GM12875 (cell line): ENCODE measurements at regions not wholly inside any gene's neighbourhood (a gene's known extent, or its start where the extent isn't known, plus 50 kb on each side); places are given as distances from the start of the nearest gene placed in this dataset.

Experiments used
- H3K4me3 ChIP-seq: one replicate; pipeline ENCODE4 v1.5.1; 2011; ENCODE audit warnings: low read depth, low read length, control low read depth
- CTCF ChIP-seq: IDR thresholded peaks from 2 replicates; pipeline ENCODE4 v1.5.1; 2011; ENCODE audit warnings: low read depth, mild to moderate bottlenecking, control low read depth, inconsistent platforms, low read length, moderate library complexity, borderline replicate concordance; ENCODE audit not compliant: insufficient read depth

DNA sequence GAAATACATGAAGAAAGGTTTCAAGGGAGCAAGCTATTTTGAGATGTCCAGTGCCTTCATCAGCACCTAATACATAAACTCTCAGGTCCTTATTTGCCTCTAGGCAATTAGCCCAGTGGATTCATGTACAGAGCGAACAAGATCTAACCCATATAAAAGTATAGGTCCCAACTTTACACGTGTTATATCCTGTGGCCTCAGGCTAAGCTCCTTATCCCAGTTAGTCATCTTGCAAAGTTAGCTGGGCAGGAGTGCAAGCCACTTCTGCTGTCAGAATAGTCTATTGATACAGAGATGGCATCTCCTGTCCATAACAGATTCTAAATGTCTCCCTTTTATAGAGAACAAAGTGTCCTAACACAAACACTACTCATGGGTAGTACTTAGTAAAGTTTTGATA lies 203.9 kb upstream of the PIK3C3 start:
- no peak for TF ChIP-seq CTCF
- H3K4me3 ChIP-seq = no peak overlapping the region

- TF ChIP-seq CTCF = no peak
- no peak overlapping the region for H3K4me3 ChIP-seq
These were observed 207.3 kb upstream of the PIK3C3 start for GRCh38 chr18:41747723-41748242.

DNA sequence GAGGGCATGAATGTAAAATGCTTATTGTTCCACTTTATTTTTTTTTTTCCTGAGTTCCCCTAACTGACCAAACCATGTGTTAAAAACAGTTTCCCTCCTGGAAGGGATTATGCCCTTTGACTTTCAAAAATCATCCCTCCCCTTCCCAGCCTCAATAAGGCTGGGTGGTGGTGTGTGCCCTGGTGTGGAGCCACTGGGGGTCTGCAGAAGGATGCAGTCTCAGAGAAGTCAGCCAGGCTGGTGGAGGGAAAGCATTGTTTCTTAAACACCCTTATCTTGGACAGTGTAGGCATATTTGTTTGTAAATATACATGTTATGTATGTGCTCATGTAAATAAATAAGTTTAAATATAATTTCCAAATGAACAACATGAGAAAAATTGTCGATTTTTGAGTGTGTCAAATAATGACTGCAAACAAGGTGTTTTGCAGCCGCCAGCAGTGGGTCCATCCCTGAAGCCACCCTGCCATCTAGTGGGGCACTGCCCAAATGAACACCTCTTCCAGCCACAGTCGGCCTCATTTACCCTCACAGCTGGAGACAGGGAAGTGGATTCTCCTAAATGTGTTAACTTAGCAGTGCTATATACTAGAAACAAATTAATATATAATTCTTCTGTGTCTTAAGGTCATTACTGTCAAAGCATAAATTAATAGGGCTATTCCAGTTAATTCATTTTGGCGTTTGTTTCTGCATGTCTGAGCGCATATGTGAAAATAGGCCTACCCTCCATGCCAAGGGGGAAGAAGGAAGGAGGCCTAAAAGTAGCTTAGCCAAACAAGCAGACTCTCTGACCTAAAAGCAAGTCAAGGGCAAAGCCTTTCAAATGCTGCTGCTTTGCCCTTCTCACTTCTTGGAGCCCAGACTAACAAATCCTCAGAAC lies 209.6 kb upstream of the PIK3C3 start:
- peak; percentile 43; the same call in 1 of the 2 replicates for TF ChIP-seq CTCF
- H3K4me3 ChIP-seq = no peak overlapping the region

- no peak overlapping the region for H3K4me3 ChIP-seq
- TF ChIP-seq CTCF = no peak
These were observed 210.5 kb upstream of the PIK3C3 start for GRCh38 chr18:41744421-41745030.

- no peak for TF ChIP-seq CTCF
- H3K4me3 ChIP-seq = no peak overlapping the region
These were observed 217.8 kb upstream of the PIK3C3 start for GRCh38 chr18:41737218-41737617.

- no peak for TF ChIP-seq CTCF
- H3K4me3 ChIP-seq = no peak overlapping the region
These were observed 220.1 kb upstream of the PIK3C3 start for GRCh38 chr18:41734917-41735316.

- no peak overlapping the region for H3K4me3 ChIP-seq
- no peak for TF ChIP-seq CTCF
These were observed 222.7 kb upstream of the PIK3C3 start for GRCh38 chr18:41732356-41732755.
